Loucy (cell line): ENCODE measurements at regions not wholly inside any gene's neighbourhood (a gene's known extent, or its start where the extent isn't known, plus 50 kb on each side); places are given as distances from the start of the nearest gene placed in this dataset.

Experiments
- CTCF ChIP-seq: fragments of 200-600 bp; sonication (generic); conservative IDR thresholded peaks from 2 replicates; pipeline ENCODE4 v1.5.1; 2014; ENCODE audit warnings: mild to moderate bottlenecking, antibody characterized with exemption, low read length
- EZH2phosphoT487 ChIP-seq: fragments of 200-600 bp; IDR thresholded peaks from 2 replicates; pipeline ENCODE4 v1.6.1; 2018; ENCODE audit warnings: antibody characterized with exemption, mild to moderate bottlenecking, moderate library complexity, borderline replicate concordance

GRCh38 chr18:75656563-75657247 lies 229.2 kb upstream of the SMIM21 start:
- TF ChIP-seq CTCF (no peak), EZH2phosphoT487 (no peak)
